NCI-H460 (cell line): ENCODE measurements at regions not wholly inside any gene's neighbourhood (a gene's known extent, or its start where the extent isn't known, plus 50 kb on each side); places are given as distances from the start of the nearest gene placed in this dataset.
"Not testable (repeated sequence)": the region's sequence is repeated elsewhere in the genome, so short reads cannot be mapped to it uniquely, and the experiment has no call there.

ENCODE experiments used
- DNase-seq: peaks from one replicate; pipeline ENCODE4 v3.0.0-alpha.2; 2016; ENCODE audit warnings: low read depth; ENCODE audit errors: extremely low read depth

GRCh38 chr12:88867510-88867909, 287.2 kb upstream of the KITLG start:
- DNase-seq, result no peak

GRCh38 chr12:88866881-88867280, 286.6 kb upstream of the KITLG start:
- no peak for DNase-seq

- DNase-seq, result no peak
These were observed 285.3 kb upstream of the KITLG start for GRCh38 chr12:88865537-88865936.

- no peak for DNase-seq
These were observed 280.6 kb upstream of the KITLG start for GRCh38 chr12:88860851-88861250.

GRCh38 chr12:88856201-88856600, 275.9 kb upstream of the KITLG start:
- no peak for DNase-seq

GRCh38 chr12:88855301-88855700, 275.0 kb upstream of the KITLG start:
- DNase-seq, result no peak

- no peak for DNase-seq
These were observed 274.0 kb upstream of the KITLG start for GRCh38 chr12:88854260-88854659.

- DNase-seq, result not testable (repeated sequence)
These were observed 267.0 kb upstream of the KITLG start for GRCh38 chr12:88847246-88847645.

GRCh38 chr12:88844426-88844825, 264.2 kb upstream of the KITLG start:
- no peak for DNase-seq

GRCh38 chr12:88842314-88842713, 262.0 kb upstream of the KITLG start:
- no peak for DNase-seq

- no peak for DNase-seq
These were observed 259.2 kb upstream of the KITLG start for GRCh38 chr12:88839486-88839885.

GRCh38 chr12:88836156-88836555, 255.9 kb upstream of the KITLG start:
- no peak for DNase-seq

GRCh38 chr12:88834226-88834625, 254.0 kb upstream of the KITLG start:
- DNase-seq, result no peak

GRCh38 chr12:88833641-88834116, 253.4 kb upstream of the KITLG start:
- DNase-seq, result no peak

- DNase-seq, result not testable (repeated sequence)
These were observed 248.3 kb upstream of the KITLG start for GRCh38 chr12:88828537-88828936.

- no peak for DNase-seq
These were observed 239.7 kb upstream of the KITLG start for GRCh38 chr12:88820012-88820411.

- no peak for DNase-seq
These were observed 235.9 kb upstream of the KITLG start for GRCh38 chr12:88816201-88816600.

GRCh38 chr12:88814779-88815178, 234.5 kb upstream of the KITLG start:
- no peak for DNase-seq

GRCh38 chr12:88812610-88813009, 232.3 kb upstream of the KITLG start:
- DNase-seq, result no peak

GRCh38 chr12:88810806-88811205, 230.5 kb upstream of the KITLG start:
- DNase-seq, result no peak

- DNase-seq, result not testable (repeated sequence)
These were observed 229.6 kb upstream of the KITLG start for GRCh38 chr12:88809841-88810240.

GRCh38 chr12:88805692-88806091, 225.4 kb upstream of the KITLG start:
- no peak for DNase-seq

GRCh38 chr12:88805286-88805685, 225.0 kb upstream of the KITLG start:
- no peak for DNase-seq
